ENCODE measurements at regions not wholly inside any gene's neighbourhood (a gene's known extent, or its start where the extent isn't known, plus 50 kb on each side); places are given as distances from the start of the nearest gene placed in this dataset.

GRCh38 chr5:96516631-96517071, 83.6 kb upstream of the PCSK1 start:
- no peaks in the 10 kb centered on the region for H3K36me3 ChIP-seq (ENCODE audit: control insufficient read depth in 1 of 2, insufficient read depth in 2 of 2, low read length in 2 of 2)
- ChIA-PET CTCF (no interaction called here), RAD21 (ENCODE audit: low non-redundant PET in 1 of 2, low total read pairs in 2 of 2, uncharacterized antibody in 2 of 2, unreplicated experiment in 2 of 2) (no interaction called here), POLR2A (no interaction called here)
- no peak overlapping the region for H3K9ac ChIP-seq (ENCODE audit: low read length)
- no peaks in the 10 kb centered on the region for H3K79me2 ChIP-seq (ENCODE audit: insufficient read depth, low read length)
- no peaks in the 10 kb centered on the region for H3K9me3 ChIP-seq (ENCODE audit: control insufficient read depth in 1 of 2, insufficient read depth in 1 of 2, low read depth in 1 of 2, low read length in 2 of 2)
- DNase-seq (ENCODE audit: low read depth, low spot score) (no peak), ATAC-seq (no peak)
- peaks cover 4% of the 10 kb centered on the region; the same call in 1 of the 2 replicates for H3K27me3 ChIP-seq (ENCODE audit: insufficient read depth, low read length)
- H2AFZ ChIP-seq (ENCODE audit: low read depth, low read length, poor library complexity, severe bottlenecking): no peak overlapping the region
- intact Hi-C loops (cut with micrococcal nuclease): no loop called here
- H3K4me2 ChIP-seq (ENCODE audit: low read length): no peak overlapping the region
- TF ChIP-seq ZFX (IDR thresholded peaks at IDR 0.05) (no peak), TCF7L2 (IDR thresholded peaks at IDR 0.05; ENCODE audit: borderline replicate concordance, extremely low read depth, insufficient read depth, insufficient read length) (no peak), CBX3 (IDR thresholded peaks at IDR 0.05; ENCODE audit: low read depth) (no peak), SP1 (IDR thresholded peaks at IDR 0.05; ENCODE audit: low read depth) (no peak), ZNF274 (IDR thresholded peaks at IDR 0.05; ENCODE audit: low read depth, low read length) (no peak), POLR2AphosphoS5 (IDR thresholded peaks at IDR 0.05; ENCODE audit: low read depth, low read length) (no peak), ELF1 (IDR thresholded peaks at IDR 0.05; ENCODE audit: borderline replicate concordance, low read depth) (no peak), EZH2phosphoT487 (IDR thresholded peaks at IDR 0.05; ENCODE audit: borderline replicate concordance) (no peak), POLR2A (IDR thresholded peaks at IDR 0.05; ENCODE audit: borderline replicate concordance, extremely low read depth, insufficient read depth, insufficient read length) (no peak), JUND (IDR thresholded peaks at IDR 0.05) (no peak)
- BruUV-seq (replicated peaks): no TSS peak
- H3K4me3 ChIP-seq (replicated peaks in 1 of 2; ENCODE audit: low read depth in 1 of 2, low read length in 2 of 2): no peak overlapping the region
- H3K27ac ChIP-seq (ENCODE audit: low read depth, low read length): no peak overlapping the region
- no peaks in the 10 kb centered on the region for H3K4me1 ChIP-seq (ENCODE audit: control insufficient read depth in 1 of 2, insufficient read depth in 2 of 2, low read length in 2 of 2)
- no peaks in the 10 kb centered on the region for H4K20me1 ChIP-seq (ENCODE audit: insufficient read depth)
- H3K9me2 ChIP-seq (ENCODE audit: insufficient read depth): no peaks in the 10 kb centered on the region

- Histone ChIP-seq H3K79me2 (ENCODE audit: insufficient read depth, low read length) (no peaks in the 10 kb centered on the region), H3K9me2 (ENCODE audit: insufficient read depth) (no peaks in the 10 kb centered on the region), H4K20me1 (ENCODE audit: insufficient read depth) (no peaks in the 10 kb centered on the region), H3K27me3 (ENCODE audit: insufficient read depth, low read length) (peaks cover 4% of the 10 kb centered on the region; the same call in 1 of the 2 replicates), H3K9ac (ENCODE audit: low read length) (no peak overlapping the region), H3K4me1 (ENCODE audit: control insufficient read depth in 1 of 2, insufficient read depth in 2 of 2, low read length in 2 of 2) (no peaks in the 10 kb centered on the region), H3K27ac (ENCODE audit: low read depth, low read length) (no peak overlapping the region), H3K9me3 (ENCODE audit: control insufficient read depth in 1 of 2, insufficient read depth in 1 of 2, low read depth in 1 of 2, low read length in 2 of 2) (no peaks in the 10 kb centered on the region), H3K4me3 (replicated peaks in 1 of 2; ENCODE audit: low read depth in 1 of 2, low read length in 2 of 2) (no peak overlapping the region), H3K4me2 (ENCODE audit: low read length) (no peak overlapping the region), H2AFZ (ENCODE audit: low read depth, low read length, poor library complexity, severe bottlenecking) (no peak overlapping the region), H3K36me3 (ENCODE audit: control insufficient read depth in 1 of 2, insufficient read depth in 2 of 2, low read length in 2 of 2) (no peaks in the 10 kb centered on the region)
- ChIA-PET CTCF (no interaction called here), POLR2A (no interaction called here), RAD21 (ENCODE audit: low non-redundant PET in 1 of 2, low total read pairs in 2 of 2, uncharacterized antibody in 2 of 2, unreplicated experiment in 2 of 2) (no interaction called here)
- ATAC-seq (no peak), DNase-seq (ENCODE audit: low read depth, low spot score) (no peak)
- intact Hi-C loops (cut with micrococcal nuclease): no loop called here
- BruUV-seq (replicated peaks): no TSS peak
- TF ChIP-seq SRF (IDR thresholded peaks at IDR 0.05; ENCODE audit: low read depth) (no peak), REST (IDR thresholded peaks at IDR 0.05; ENCODE audit: low read depth) (no peak), SIN3A (IDR thresholded peaks at IDR 0.05; ENCODE audit: low read depth) (no peak), ZNF274 (IDR thresholded peaks at IDR 0.05; ENCODE audit: low read depth, low read length) (no peak), MAX (IDR thresholded peaks at IDR 0.05) (no peak), YY1 (IDR thresholded peaks at IDR 0.05; ENCODE audit: extremely low read depth, insufficient replicate concordance, low read depth, low read length) (no peak), FOSL1 (IDR thresholded peaks at IDR 0.05; ENCODE audit: low read depth) (no peak), EZH2 (IDR thresholded peaks at IDR 0.05) (no peak), SP1 (IDR thresholded peaks at IDR 0.05; ENCODE audit: low read depth) (no peak), TCF7L2 (IDR thresholded peaks at IDR 0.05; ENCODE audit: borderline replicate concordance, extremely low read depth, insufficient read depth, insufficient read length) (no peak), RAD21 (IDR thresholded peaks at IDR 0.05; ENCODE audit: low read depth) (no peak), JUND (IDR thresholded peaks at IDR 0.05) (no peak), CBX3 (IDR thresholded peaks at IDR 0.05; ENCODE audit: low read depth) (no peak), ATF3 (IDR thresholded peaks at IDR 0.05) (no peak)
These were observed 84.2 kb upstream of the PCSK1 start for GRCh38 chr5:96517295-96517694.

Measured in HCT116 (cell line).